Breast epithelium (tissue), 3 donors: ENCODE measurements at regions not wholly inside any gene's neighbourhood (a gene's known extent, or its start where the extent isn't known, plus 50 kb on each side); places are given as distances from the start of the nearest gene placed in this dataset.

ENCODE experiments used
- POLR2A ChIP-seq: fragments of 450-650 bp; IDR thresholded peaks from one replicate; pipeline ENCODE4 v1.6.1; 2016; ENCODE audit warnings: antibody characterized with exemption, mild to moderate bottlenecking, moderate library complexity
- POLR2AphosphoS5 ChIP-seq, 3 donors: sonication (generic); formaldehyde crosslinking; IDR thresholded peaks; one replicate each; pipeline ENCODE4 v1.6.1; 2017; ENCODE audit warnings: antibody characterized with exemption in 3 of 3
- TF ChIP-seq, protein P1 (sequence below), 3 donors: fragments of 450-650 bp; IDR thresholded peaks; one replicate each; pipeline ENCODE4 v1.5.1; 2016 to 2017; ENCODE audit warnings: antibody characterized with exemption in 3 of 3, mild to moderate bottlenecking in 3 of 3, moderate library complexity in 3 of 3

DNA sequence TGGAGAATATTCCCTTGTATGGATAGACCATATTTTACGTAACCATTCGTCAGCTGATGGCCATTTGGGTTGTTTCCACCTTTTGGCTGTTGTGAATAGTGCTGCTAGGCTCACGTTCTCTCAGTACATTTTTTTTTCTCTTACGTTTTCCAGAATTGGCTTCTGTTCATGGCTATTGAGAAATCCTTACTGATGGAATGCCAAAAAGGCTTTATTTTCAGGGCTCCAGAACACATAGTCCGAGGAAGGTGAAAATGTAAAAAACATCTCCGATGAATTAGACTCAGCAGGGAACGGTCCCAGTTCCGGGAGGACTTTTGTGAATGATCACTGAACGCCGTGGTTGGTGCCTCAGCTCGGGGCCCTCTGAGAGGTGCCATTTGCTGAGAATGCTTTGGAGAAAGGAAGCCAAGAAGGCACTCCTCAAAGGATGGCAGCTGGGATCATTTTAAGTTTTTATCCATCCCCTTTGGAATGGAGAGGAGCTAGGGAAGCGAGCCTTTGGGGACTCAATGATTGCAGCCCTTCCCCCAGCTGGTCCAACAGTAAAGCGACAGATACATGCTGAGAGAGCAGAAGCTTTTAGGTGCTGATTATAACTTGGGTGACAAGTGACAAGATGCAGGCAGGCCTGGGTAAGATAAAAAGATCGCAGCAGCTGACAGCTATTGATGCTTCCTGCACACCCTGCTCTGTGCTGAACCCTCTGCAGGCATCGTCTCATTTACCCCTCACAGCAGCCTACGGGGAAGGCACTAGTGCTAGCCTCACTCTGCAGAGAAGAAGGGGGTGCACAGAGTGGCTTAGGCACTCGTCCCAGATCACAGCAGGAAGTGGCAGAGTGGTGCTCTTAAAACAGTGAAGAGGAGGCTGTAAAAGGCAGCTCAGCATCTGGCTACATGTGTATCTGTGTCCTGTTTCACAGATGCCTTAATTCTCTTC, 133.4 kb upstream of the KCNG1 start:
- TF ChIP-seq, protein P1, sequence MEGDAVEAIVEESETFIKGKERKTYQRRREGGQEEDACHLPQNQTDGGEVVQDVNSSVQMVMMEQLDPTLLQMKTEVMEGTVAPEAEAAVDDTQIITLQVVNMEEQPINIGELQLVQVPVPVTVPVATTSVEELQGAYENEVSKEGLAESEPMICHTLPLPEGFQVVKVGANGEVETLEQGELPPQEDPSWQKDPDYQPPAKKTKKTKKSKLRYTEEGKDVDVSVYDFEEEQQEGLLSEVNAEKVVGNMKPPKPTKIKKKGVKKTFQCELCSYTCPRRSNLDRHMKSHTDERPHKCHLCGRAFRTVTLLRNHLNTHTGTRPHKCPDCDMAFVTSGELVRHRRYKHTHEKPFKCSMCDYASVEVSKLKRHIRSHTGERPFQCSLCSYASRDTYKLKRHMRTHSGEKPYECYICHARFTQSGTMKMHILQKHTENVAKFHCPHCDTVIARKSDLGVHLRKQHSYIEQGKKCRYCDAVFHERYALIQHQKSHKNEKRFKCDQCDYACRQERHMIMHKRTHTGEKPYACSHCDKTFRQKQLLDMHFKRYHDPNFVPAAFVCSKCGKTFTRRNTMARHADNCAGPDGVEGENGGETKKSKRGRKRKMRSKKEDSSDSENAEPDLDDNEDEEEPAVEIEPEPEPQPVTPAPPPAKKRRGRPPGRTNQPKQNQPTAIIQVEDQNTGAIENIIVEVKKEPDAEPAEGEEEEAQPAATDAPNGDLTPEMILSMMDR (IDR thresholded peaks at IDR 0.05), result no peak
- TF ChIP-seq POLR2AphosphoS5 (IDR thresholded peaks at IDR 0.05) (no peak), POLR2A (no peak)
